ENCODE measurements at regions not wholly inside any gene's neighbourhood (a gene's known extent, or its start where the extent isn't known, plus 50 kb on each side); places are given as distances from the start of the nearest gene placed in this dataset.

- ATAC-seq (no peak), DNase-seq (ENCODE audit: low spot score) (no peak)
- Histone ChIP-seq H3K27me3 (ENCODE audit: insufficient read depth) (no peaks in the 10 kb centered on the region), H3K4me3 (no peak overlapping the region), H3K36me3 (ENCODE audit: insufficient read depth) (no peaks in the 10 kb centered on the region), H4K20me1 (replicated peaks; ENCODE audit: insufficient read depth) (no peaks in the 10 kb centered on the region), H3K27ac (ENCODE audit: low read depth) (no peak overlapping the region), H2AFZ (no peak overlapping the region), H3K9me2 (ENCODE audit: insufficient read depth) (peaks cover 17% of the 10 kb centered on the region; the same call in 1 of the 2 replicates), H3F3A (replicated peaks; ENCODE audit: low read depth) (no peaks in the 10 kb centered on the region), H3K79me2 (replicated peaks; ENCODE audit: insufficient read depth) (no peaks in the 10 kb centered on the region), H3K4me2 (no peak overlapping the region), H3K4me1 (ENCODE audit: insufficient read depth) (peaks cover 4% of the 10 kb centered on the region)
- H3K36me3 Mint-ChIP-seq (ENCODE audit: low read depth) = peaks cover 2% of the 10 kb centered on the region; the same call in 1 of the 3 replicates
- peaks cover 18% of the 10 kb centered on the region for H3K27me3 Mint-ChIP-seq (ENCODE audit: insufficient read depth, low read depth, poor library complexity)
- no peak overlapping the region for H3K27ac Mint-ChIP-seq
- TF ChIP-seq ETS1 (IDR thresholded peaks at IDR 0.05) (no peak), STAT1 (IDR thresholded peaks at IDR 0.05; ENCODE audit: unreplicated experiment) (no peak), JUNB (IDR thresholded peaks at IDR 0.05; ENCODE audit: unreplicated experiment) (no peak), ZNF114 (CRISPR knock-in tag; IDR thresholded peaks at IDR 0.05) (no peak)
- no peak overlapping the region for H3K4me3 Mint-ChIP-seq
- H3K4me1 Mint-ChIP-seq = peaks cover 13% of the 10 kb centered on the region
- H3K9me3 Mint-ChIP-seq = peaks cover 7% of the 10 kb centered on the region
Measured at GRCh38 chr18:10285283-10285640, 169.2 kb upstream of the APCDD1 start.

GRCh38 chr18:10286580-10287150 is 167.8 kb upstream of the APCDD1 start:
- TF ChIP-seq ZNF331 (CRISPR knock-in tag; IDR thresholded peaks at IDR 0.05; ENCODE audit: low read depth) = no peak
- TF ChIP-seq STAT1 (IDR thresholded peaks at IDR 0.05; ENCODE audit: unreplicated experiment) = no peak
- TF ChIP-seq ZNF114 (CRISPR knock-in tag; IDR thresholded peaks at IDR 0.05) = no peak
- TF ChIP-seq CREB1 (CRISPR knock-in tag; IDR thresholded peaks at IDR 0.05; ENCODE audit: low read depth) = no peak
- no peak for TF ChIP-seq POLR2AphosphoS5 (IDR thresholded peaks at IDR 0.05; ENCODE audit: low read depth)
- TF ChIP-seq JUNB (IDR thresholded peaks at IDR 0.05; ENCODE audit: unreplicated experiment) = no peak
- no peak for TF ChIP-seq ZNF462 (CRISPR knock-in tag; IDR thresholded peaks at IDR 0.05)
- TF ChIP-seq NANOG (IDR thresholded peaks at IDR 0.05; ENCODE audit: borderline replicate concordance) = no peak
- no peak for TF ChIP-seq EZH2 (IDR thresholded peaks at IDR 0.05; ENCODE audit: low read depth, unreplicated experiment)
- ATAC-seq = no peak
- H3K36me3 Mint-ChIP-seq (ENCODE audit: low read depth) = peaks cover 2% of the 10 kb centered on the region; the same call in 1 of the 3 replicates

More at GRCh38 chr18:10286580-10287150, 167.8 kb upstream of the APCDD1 start:
- Mint-ChIP-seq H3K4me3 (no peak overlapping the region), H3K9me3 (peaks cover 7% of the 10 kb centered on the region), H3K27ac (no peak overlapping the region), H3K4me1 (peaks cover 13% of the 10 kb centered on the region), H3K27me3 (ENCODE audit: insufficient read depth, low read depth, poor library complexity) (peaks cover 14% of the 10 kb centered on the region)
- Histone ChIP-seq H2AFZ (no peak overlapping the region), H3K27ac (ENCODE audit: low read depth) (no peak overlapping the region), H3K4me2 (no peak overlapping the region), H3K79me2 (replicated peaks; ENCODE audit: insufficient read depth) (no peaks in the 10 kb centered on the region), H3K4me1 (ENCODE audit: insufficient read depth) (peaks cover 4% of the 10 kb centered on the region), H3K36me3 (ENCODE audit: insufficient read depth) (no peaks in the 10 kb centered on the region), H4K20me1 (replicated peaks; ENCODE audit: insufficient read depth) (no peaks in the 10 kb centered on the region), H3F3A (replicated peaks; ENCODE audit: low read depth) (no peaks in the 10 kb centered on the region), H3K9me2 (ENCODE audit: insufficient read depth) (peaks cover 17% of the 10 kb centered on the region; the same call in 1 of the 2 replicates), H3K27me3 (ENCODE audit: insufficient read depth) (no peaks in the 10 kb centered on the region), H3K4me3 (no peak overlapping the region)
- DNase-seq (ENCODE audit: low spot score) = no peak
